ENCODE measurements at regions not wholly inside any gene's neighbourhood (a gene's known extent, or its start where the extent isn't known, plus 50 kb on each side); places are given as distances from the start of the nearest gene placed in this dataset.

DNA sequence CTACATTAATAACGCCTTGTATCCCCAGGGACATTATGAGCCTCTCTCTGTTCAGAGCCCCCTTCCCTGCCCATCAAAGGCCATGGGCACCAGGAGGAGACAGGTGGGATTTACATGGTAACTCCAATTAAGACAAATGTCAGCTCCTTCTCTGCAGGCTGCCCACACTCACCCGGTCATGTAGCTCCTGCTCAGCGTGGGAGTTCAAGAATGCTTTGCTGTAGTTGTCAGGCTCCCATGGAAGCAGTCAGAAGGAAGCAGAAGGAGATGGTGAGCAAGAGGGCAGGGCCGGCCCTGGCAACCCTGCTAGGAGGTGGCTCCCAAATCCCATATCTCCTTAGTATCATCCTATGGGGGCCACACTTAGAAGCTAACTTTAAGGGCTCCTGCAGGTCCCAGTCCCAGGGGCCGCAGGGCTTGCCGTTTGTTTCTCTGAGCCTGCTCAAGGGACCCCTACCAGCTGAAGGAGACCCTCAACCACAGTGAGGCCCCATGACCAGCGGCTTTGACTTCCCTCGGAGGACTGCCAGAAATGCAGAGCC is 218.4 kb upstream of the TLE3 start:
- H3K4me3 ChIP-seq (ENCODE audit: control insufficient read depth, low read depth, low read length): no peak overlapping the region
- DNase-seq (ENCODE audit: low read depth): no peak
- TF ChIP-seq, protein P1, sequence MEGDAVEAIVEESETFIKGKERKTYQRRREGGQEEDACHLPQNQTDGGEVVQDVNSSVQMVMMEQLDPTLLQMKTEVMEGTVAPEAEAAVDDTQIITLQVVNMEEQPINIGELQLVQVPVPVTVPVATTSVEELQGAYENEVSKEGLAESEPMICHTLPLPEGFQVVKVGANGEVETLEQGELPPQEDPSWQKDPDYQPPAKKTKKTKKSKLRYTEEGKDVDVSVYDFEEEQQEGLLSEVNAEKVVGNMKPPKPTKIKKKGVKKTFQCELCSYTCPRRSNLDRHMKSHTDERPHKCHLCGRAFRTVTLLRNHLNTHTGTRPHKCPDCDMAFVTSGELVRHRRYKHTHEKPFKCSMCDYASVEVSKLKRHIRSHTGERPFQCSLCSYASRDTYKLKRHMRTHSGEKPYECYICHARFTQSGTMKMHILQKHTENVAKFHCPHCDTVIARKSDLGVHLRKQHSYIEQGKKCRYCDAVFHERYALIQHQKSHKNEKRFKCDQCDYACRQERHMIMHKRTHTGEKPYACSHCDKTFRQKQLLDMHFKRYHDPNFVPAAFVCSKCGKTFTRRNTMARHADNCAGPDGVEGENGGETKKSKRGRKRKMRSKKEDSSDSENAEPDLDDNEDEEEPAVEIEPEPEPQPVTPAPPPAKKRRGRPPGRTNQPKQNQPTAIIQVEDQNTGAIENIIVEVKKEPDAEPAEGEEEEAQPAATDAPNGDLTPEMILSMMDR (IDR thresholded peaks at IDR 0.05; ENCODE audit: control insufficient read depth, insufficient read depth, low read depth, low read length, missing control alignments): no peak

DNA sequence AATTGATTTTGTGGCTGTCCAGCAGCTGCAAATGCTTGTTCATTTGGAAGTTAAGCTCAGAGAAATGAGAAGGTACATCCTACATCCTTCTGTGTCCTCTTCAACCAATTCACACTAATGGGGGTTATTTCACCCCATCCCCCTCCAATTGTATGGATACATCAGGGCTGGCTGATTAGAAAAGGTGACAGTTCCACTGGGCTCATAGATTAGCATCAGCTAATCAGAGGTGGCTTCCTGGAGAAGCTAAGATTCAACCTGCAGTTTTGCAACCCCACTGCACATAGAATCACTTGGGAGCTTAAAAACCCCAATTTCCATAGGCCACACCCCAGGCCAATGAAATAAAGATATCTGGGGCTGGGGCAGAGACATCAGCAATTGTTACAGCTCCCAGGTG is 217.7 kb upstream of the TLE3 start:
- H3K4me3 ChIP-seq (ENCODE audit: control insufficient read depth, low read depth, low read length): no peak overlapping the region
- TF ChIP-seq, protein P1 (IDR thresholded peaks at IDR 0.05; ENCODE audit: control insufficient read depth, insufficient read depth, low read depth, low read length, missing control alignments): no peak
- DNase-seq (ENCODE audit: low read depth): no peak

DNA sequence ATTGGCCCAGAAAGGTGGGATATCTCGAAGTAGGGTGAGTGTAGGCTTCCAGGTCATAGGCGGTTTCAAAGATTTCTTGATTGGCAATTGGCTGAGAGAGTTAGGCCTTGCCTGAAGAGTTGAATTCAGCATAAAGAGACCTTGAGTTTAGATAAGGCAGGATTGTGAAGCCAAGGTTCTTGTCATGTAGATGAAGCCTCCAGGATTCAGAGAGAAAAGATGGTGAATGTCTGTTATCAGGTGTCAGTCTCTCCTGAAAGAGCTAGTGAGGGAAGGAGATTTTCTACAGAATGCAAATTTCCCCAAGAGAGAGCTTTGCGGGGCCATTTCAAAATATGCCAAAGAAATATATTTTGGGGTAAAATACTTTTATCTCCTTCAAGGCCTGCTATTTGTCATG is 217.0 kb upstream of the TLE3 start:
- TF ChIP-seq, protein P1 (IDR thresholded peaks at IDR 0.05; ENCODE audit: control insufficient read depth, insufficient read depth, low read depth, low read length, missing control alignments): no peak
- H3K4me3 ChIP-seq (ENCODE audit: control insufficient read depth, low read depth, low read length): no peak overlapping the region
- DNase-seq (ENCODE audit: low read depth): no peak

DNA sequence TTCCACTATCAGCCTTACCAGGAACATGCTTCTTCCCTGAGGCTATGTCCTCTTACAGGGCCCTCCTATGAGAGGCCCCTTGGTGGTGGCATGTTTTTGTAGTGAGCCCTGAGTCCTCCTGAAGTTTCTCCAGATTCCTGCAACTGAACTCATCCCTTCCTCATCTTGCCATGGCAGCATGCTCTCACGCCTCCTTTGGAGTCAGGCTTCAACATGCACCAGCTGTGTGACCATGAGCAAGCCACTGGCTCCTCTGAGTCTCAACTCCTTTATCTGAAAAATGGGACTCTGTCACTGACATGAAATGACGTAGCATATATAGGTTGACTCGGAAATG is 216.3 kb upstream of the TLE3 start:
- TF ChIP-seq, protein P1 (IDR thresholded peaks at IDR 0.05; ENCODE audit: control insufficient read depth, insufficient read depth, low read depth, low read length, missing control alignments): no peak
- no peak for DNase-seq (ENCODE audit: low read depth)
- no peak overlapping the region for H3K4me3 ChIP-seq (ENCODE audit: control insufficient read depth, low read depth, low read length)

DNA sequence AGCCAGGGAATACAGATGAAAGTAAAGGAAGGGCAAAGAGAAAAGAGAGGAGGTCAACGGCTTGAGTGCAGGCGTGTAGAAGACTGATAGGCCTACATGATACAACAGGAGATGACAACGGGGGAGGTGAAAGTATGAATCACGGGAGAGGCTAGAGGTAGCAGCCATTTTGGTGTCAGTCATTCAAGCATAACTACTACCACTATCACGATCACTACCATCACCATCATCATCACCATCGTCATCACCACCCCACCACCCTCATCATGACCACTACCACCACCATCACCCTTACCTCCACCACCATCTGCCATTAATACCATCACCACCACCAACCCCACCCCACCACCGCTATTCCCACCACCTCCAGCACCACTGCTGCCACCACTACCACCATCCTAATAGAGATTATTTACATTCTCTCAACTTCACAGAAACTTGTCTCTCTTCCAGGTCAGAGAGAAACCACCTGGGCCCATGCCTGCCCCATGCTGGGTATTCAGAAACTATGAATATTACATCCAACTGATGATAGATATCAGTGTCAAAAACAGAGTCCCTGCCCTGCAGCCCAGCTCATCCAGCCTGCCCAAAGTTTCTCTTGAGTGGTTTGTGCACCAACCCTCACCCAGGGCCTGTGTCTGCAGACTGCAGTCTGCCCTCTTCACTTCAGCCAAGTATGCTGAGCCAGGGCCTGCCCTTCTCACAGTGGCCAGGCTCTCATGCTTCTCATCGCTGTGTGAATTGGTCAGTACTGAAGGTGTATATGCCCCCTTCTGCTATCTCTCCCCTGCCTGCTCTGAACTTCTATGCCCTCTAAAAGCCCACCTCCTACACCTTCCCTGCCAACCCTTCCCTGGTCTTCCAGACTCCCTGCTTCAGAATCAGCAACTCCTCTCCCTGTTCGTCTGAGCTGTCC is 215.6 kb upstream of the TLE3 start:
- no peak overlapping the region for H3K4me3 ChIP-seq (ENCODE audit: control insufficient read depth, low read depth, low read length)
- TF ChIP-seq, protein P1 (IDR thresholded peaks at IDR 0.05; ENCODE audit: control insufficient read depth, insufficient read depth, low read depth, low read length, missing control alignments): no peak
- DNase-seq (ENCODE audit: low read depth): no peak

DNA sequence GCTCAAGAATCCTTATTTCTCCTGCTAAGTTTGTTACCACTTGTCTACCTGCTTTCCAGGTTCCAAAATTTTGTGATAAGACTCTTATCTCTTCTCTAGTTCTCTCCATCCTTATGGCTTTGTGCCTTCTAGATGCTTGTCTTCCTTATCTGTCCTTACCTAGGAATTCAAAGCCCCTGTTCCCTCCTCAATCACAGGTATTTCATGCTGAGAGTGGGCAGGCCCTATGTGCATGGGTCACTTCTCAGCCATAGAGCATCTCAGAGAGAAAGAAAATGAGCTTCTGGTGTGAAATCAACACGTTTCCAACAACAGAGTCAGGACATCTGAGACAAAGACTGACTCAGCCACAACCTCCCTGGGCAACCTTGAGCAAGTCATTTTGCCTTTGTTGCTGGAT is 214.1 kb upstream of the TLE3 start:
- H3K4me3 ChIP-seq (ENCODE audit: control insufficient read depth, low read depth, low read length): no peak overlapping the region
- no peak for DNase-seq (ENCODE audit: low read depth)
- TF ChIP-seq, protein P1 (IDR thresholded peaks at IDR 0.05; ENCODE audit: control insufficient read depth, insufficient read depth, low read depth, low read length, missing control alignments): no peak

Measured in AG09309 (cell line).